T-helper 1 cell (primary cell): ENCODE measurements at regions not wholly inside any gene's neighbourhood (a gene's known extent, or its start where the extent isn't known, plus 50 kb on each side); places are given as distances from the start of the nearest gene placed in this dataset.
A peak's percentile ranks its signal among the peaks of the same experiment; 100 is the strongest.

Source experiments
- DNase-seq, 5 donors: peaks; one replicate each; pipeline ENCODE4 v3.0.0-alpha.2; 2012 to 2020

- DNase-seq, result no peak
These were observed 194.4 kb upstream of the PPFIA2 start for GRCh38 chr12:81953541-81953940.

GRCh38 chr12:81950871-81951270 is 191.7 kb upstream of the PPFIA2 start:
- DNase-seq, result no peak

DNA sequence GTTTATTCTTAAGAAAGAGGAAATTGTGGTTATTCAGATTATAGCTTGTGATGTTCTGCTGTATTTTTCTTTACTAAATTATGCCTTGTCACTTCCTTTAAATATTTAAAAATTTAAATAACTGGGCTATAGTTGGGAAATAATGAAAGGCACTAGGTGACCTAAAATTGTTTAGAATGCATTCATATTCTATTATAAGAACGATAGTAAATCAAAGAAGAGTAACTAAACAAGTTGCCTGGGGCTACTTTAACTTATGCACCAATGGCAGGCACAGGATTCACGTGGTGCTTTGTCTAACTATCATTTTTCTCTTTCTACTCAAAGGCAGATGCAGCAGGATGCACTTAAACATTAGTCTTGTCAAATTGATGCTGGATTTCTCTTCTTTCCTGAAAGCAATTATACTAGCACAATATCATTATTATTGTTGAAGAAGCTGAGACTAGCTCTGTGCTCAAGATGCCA is 190.7 kb upstream of the PPFIA2 start:
- DNase-seq, result no peak

GRCh38 chr12:81949416-81949815 is 190.3 kb upstream of the PPFIA2 start:
- no peak for DNase-seq

DNA sequence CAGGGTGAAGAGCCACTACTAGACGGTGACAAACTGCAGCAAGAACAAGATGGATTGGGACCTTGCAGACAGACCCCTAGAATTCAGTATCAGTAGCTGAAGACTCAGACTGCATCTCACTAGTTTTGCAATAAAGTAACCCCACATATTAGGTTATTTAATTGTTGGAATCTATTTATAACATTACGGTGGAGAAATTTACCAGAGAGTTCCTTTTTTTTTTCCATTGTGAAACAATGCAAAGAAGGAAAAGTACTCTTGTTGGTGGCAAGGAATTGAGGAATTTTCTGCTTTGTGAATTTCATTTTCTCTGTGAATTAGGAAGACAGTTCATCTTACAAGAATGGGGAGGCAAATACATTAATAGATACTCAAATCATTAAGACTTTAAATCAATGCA is 185.7 kb upstream of the PPFIA2 start:
- no peak for DNase-seq

DNA sequence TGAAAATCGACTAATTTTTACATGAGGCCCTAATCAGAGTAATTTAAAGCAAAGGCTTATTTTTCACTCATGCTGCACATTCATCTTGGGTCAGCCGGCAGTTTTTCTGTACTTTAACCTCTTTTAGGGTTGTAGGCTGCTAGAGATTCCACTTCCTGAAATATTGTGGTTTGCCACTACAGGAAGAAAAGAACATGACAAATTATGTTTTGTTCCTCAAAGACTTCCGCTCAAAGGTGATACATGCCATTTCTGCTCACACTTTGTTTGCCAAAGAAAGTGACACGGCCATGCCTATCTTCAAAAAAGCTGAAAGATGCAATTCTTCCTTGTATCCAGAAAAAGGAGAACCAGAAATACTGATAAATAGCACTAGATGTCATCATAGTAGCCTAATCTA is 183.4 kb upstream of the PPFIA2 start:
- peak in 1 of 5 donors; percentile 47 for DNase-seq

DNA sequence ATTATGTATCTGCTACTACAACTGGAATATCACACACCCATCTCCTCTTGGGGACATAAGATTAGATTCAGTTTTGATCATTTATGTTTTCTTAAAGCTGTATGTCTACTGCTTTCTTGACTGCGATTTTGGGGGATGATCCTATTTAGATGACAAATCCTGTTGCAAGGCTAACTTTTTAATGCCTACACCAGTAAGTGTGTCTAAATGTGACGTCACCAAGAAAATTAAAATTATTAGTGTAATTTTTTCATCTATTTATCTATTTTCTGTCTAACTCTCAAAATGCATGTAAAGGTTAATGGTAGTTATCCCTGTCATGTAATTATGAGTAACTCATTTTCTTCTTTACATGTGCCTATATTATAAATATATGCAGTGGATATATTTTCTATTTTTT is 170.9 kb upstream of the PPFIA2 start:
- DNase-seq, result no peak

- DNase-seq, result no peak
These were observed 137.6 kb upstream of the PPFIA2 start for GRCh38 chr12:81896771-81897170.

GRCh38 chr12:81888961-81889360 is 129.8 kb upstream of the PPFIA2 start:
- DNase-seq, result no peak

DNA sequence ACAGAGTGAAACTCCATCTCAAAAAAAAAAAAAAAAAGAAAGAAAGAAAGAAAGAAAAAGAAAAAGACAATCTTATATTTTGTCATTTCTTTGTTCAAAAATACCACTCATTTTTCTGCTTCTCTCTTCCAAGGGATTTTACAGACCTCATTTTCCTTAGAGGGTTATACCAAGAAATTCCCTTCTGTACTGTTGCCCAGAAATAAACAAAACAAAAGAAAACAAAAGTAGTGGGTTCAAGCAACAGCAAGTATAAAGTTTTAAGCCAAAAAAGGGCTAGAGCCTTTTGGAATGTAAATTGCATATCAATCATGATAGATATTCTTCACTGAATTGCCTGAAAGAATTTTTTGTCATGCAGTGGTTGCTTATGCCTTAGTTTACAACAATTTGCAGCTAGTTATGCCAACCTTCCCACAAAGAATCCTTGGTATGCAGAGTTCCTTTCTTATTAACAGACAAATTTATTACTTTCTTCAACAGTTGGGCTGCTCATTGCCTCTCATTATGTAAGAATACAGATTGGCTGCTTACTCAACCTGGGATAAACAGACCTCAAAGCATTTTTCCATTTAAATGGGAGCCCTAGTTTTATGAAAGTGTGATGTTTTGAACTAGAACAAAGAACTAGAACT is 129.1 kb upstream of the PPFIA2 start:
- DNase-seq, result no peak

- DNase-seq, result no peak
These were observed 115.4 kb upstream of the PPFIA2 start for GRCh38 chr12:81874586-81874985.

DNA sequence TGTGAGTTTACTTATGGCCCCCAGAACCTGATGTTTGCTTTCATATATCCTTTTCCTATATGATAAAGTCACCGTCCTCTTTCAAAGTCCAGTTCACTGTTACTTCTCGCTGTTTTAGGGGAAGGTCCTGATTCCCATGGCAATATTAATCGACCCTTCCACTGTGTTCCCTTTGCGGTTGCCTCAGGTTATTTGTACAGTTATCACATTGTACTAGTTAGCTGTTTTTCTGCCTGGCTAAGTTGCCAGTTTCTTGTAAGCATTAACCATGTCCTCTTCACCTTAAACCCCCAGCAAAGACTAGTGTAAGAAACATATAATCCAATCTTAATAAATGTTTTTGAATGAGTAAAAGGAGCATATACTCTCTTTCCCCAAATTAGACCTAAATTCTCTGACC is 115.0 kb upstream of the PPFIA2 start:
- no peak for DNase-seq

DNA sequence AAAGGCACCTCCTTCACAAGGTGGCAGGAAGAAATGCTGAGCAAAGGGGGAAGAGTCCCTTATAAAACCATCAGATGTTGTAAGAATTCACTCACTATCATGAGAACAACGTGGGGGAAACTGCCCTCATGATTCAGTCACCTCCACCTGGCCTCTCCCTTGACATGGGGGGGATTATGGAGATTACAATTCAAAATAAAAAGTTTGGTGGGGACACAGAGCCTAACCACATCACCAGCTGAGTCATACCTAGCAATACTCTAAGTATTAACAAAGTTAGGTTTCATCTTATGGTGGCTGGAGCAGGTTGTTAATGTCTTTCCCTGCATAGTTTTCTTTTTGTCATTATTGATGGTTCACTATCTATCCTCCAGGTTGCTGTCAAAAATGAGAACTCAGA is 113.2 kb upstream of the PPFIA2 start:
- no peak for DNase-seq

- DNase-seq, result no peak
These were observed 106.9 kb upstream of the PPFIA2 start for GRCh38 chr12:81866081-81866480.

- no peak for DNase-seq
These were observed 104.3 kb upstream of the PPFIA2 start for GRCh38 chr12:81863406-81863805.

GRCh38 chr12:81859521-81859920 is 100.4 kb upstream of the PPFIA2 start:
- DNase-seq, result no peak

- no peak for DNase-seq
These were observed 84.4 kb upstream of the PPFIA2 start for GRCh38 chr12:81843599-81843998.

DNA sequence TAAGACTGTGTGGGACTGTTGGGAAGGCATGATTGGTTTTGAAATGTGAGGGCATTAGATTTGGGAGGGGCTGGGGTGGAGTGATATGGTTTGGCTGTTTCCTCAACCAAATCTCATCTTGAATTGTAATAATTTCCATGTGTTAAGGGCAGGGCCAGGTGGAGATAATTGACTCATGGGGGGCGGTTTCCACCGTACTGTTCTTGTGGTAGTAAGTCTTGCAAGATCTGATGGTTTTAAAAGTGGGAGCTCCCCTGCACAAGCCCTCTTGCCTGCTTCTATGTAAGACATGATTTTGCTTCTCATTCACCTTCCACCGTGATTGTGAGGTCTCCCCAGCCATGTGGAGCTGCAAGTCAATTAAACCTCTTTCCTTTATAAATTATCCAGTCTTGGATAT is 76.6 kb upstream of the PPFIA2 start:
- DNase-seq, result no peak

DNA sequence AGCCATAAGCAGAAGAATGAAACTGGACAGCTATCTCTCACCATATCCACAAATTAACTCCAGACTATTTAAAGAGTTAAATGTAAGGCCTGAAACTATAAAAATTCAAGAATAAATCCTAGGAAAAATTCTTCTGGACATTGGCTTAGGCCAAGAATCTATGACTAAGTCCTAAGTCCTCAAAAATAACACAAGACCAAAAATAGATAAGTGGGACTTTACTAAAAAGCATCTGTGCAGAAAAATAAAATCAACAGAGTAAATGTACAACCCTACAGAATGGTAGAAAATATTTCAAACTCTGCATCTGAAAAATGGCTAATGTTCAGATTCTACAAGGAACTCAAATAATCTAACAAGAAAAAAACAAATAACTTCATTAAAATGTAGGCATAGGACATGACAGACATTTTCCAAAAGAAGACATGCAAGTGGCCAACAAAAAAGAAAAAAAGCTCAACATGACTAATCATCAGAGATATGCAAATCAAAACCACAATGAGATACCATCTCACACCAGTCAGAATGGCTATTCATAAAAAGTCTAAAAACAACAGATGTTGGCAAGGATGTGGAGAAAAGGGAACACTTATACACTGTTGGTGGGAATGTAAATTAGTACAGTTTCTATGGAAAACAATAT is 61.0 kb upstream of the PPFIA2 start:
- no peak for DNase-seq

- DNase-seq, result no peak
These were observed 56.5 kb upstream of the PPFIA2 start for GRCh38 chr12:81815611-81816010.

DNA sequence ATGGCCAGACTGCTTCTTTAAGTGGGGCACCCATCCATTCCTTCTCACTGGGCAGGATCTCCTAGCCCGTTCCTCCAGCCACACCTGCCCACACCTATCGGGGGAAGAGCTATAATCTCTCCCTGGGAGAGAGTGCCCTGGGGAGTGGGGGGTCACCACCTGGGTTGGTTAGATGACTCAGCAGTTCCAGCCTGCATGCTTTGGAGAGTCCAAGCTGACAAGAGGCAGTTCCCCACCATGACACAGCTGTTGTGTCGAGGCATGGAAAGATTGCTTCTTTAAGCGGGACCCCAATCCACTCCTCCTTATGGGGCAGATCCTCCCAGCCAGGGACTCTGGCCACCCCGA is 52.6 kb upstream of the PPFIA2 start:
- no peak for DNase-seq

GRCh38 chr12:81811061-81811777 is 52.1 kb upstream of the PPFIA2 start:
- DNase-seq, result no peak

- DNase-seq, result no peak
These were observed 50.9 kb upstream of the PPFIA2 start for GRCh38 chr12:81809829-81810595.
